ENCODE measurements at regions not wholly inside any gene's neighbourhood (a gene's known extent, or its start where the extent isn't known, plus 50 kb on each side); places are given as distances from the start of the nearest gene placed in this dataset.

GRCh38 chr13:65540175-65540574 is 1690.0 kb downstream of the PCDH9 start:
- Histone ChIP-seq H2AK5ac (ENCODE audit: low read length) (no peak overlapping the region), H3K4me3 (ENCODE audit: low read length) (no peak overlapping the region), H4K5ac (ENCODE audit: low read length) (no peak overlapping the region), H3K36me3 (ENCODE audit: control insufficient read depth, insufficient read depth, low read length) (no peaks in the 10 kb centered on the region), H3K4me1 (ENCODE audit: control insufficient read depth, low read depth, low read length) (no peaks in the 10 kb centered on the region), H3K56ac (ENCODE audit: low read length) (no peak overlapping the region), H4K8ac (ENCODE audit: low read depth, low read length) (no peak overlapping the region), H3K27ac (ENCODE audit: low read depth, low read length) (no peak overlapping the region), H3K79me2 (ENCODE audit: control insufficient read depth, insufficient read depth, low read length) (no peaks in the 10 kb centered on the region), H3K27me3 (ENCODE audit: insufficient read depth, low read length, poor library complexity) (no peaks in the 10 kb centered on the region), H2BK5ac (ENCODE audit: low read length) (no peak overlapping the region), H2BK15ac (replicated peaks; ENCODE audit: low read depth) (no peak overlapping the region), H3K9ac (ENCODE audit: low read length) (no peak overlapping the region), H3K18ac (ENCODE audit: low read length) (no peak overlapping the region), H2BK120ac (ENCODE audit: low read depth, low read length) (no peak overlapping the region), H3K23ac (ENCODE audit: low read length) (no peak overlapping the region), H3K4ac (ENCODE audit: low read depth, low read length) (no peak overlapping the region), H3K4me2 (ENCODE audit: low read length) (no peak overlapping the region), H3K79me1 (ENCODE audit: low read length) (no peaks in the 10 kb centered on the region)
- DNase-seq = no peak
- no CpG with 5 or more reads among the region's 3 CpGs for WGBS (ENCODE audit: extremely low coverage, insufficient coverage, low lambda C conversion rate)

- no peak overlapping the region for H3K9ac ChIP-seq (ENCODE audit: low read length)
- no peak overlapping the region for H2BK120ac ChIP-seq (ENCODE audit: low read depth, low read length)
- no peak overlapping the region for H4K8ac ChIP-seq (ENCODE audit: low read depth, low read length)
- H4K5ac ChIP-seq (ENCODE audit: low read length) = no peak overlapping the region
- H3K79me1 ChIP-seq (ENCODE audit: low read length) = no peaks in the 10 kb centered on the region
- no peaks in the 10 kb centered on the region for H3K36me3 ChIP-seq (ENCODE audit: control insufficient read depth, insufficient read depth, low read length)
- no peak overlapping the region for H2AK5ac ChIP-seq (ENCODE audit: low read length)
- no peak overlapping the region for H3K4ac ChIP-seq (ENCODE audit: low read depth, low read length)
- no peak overlapping the region for H3K27ac ChIP-seq (ENCODE audit: low read depth, low read length)
- no peak for DNase-seq
- H3K56ac ChIP-seq (ENCODE audit: low read length) = no peak overlapping the region
- no peak overlapping the region for H3K4me3 ChIP-seq (ENCODE audit: low read length)
- no peak overlapping the region for H3K18ac ChIP-seq (ENCODE audit: low read length)
- H2BK5ac ChIP-seq (ENCODE audit: low read length) = no peak overlapping the region
- no peaks in the 10 kb centered on the region for H3K27me3 ChIP-seq (ENCODE audit: insufficient read depth, low read length, poor library complexity)
- H3K79me2 ChIP-seq (ENCODE audit: control insufficient read depth, insufficient read depth, low read length) = no peaks in the 10 kb centered on the region
- no peaks in the 10 kb centered on the region for H3K4me1 ChIP-seq (ENCODE audit: control insufficient read depth, low read depth, low read length)
- no peak overlapping the region for H2BK15ac ChIP-seq (replicated peaks; ENCODE audit: low read depth)
- H3K23ac ChIP-seq (ENCODE audit: low read length) = no peak overlapping the region
- H3K4me2 ChIP-seq (ENCODE audit: low read length) = no peak overlapping the region
- WGBS (ENCODE audit: extremely low coverage, insufficient coverage, low lambda C conversion rate) = no CpG with 5 or more reads among the region's 1 CpG
Observed at GRCh38 chr13:65535370-65535769, 1694.8 kb downstream of the PCDH9 start.

GRCh38 chr13:65532231-65532630 is 1697.9 kb downstream of the PCDH9 start:
- no peak overlapping the region for H4K5ac ChIP-seq (ENCODE audit: low read length)
- no peak overlapping the region for H2AK5ac ChIP-seq (ENCODE audit: low read length)
- no peak overlapping the region for H2BK120ac ChIP-seq (ENCODE audit: low read depth, low read length)
- no peaks in the 10 kb centered on the region for H3K27me3 ChIP-seq (ENCODE audit: insufficient read depth, low read length, poor library complexity)
- H3K36me3 ChIP-seq (ENCODE audit: control insufficient read depth, insufficient read depth, low read length) = no peaks in the 10 kb centered on the region
- H3K4me2 ChIP-seq (ENCODE audit: low read length) = no peak overlapping the region
- H3K23ac ChIP-seq (ENCODE audit: low read length) = no peak overlapping the region
- H3K4ac ChIP-seq (ENCODE audit: low read depth, low read length) = no peak overlapping the region
- H3K9ac ChIP-seq (ENCODE audit: low read length) = no peak overlapping the region
- H3K4me3 ChIP-seq (ENCODE audit: low read length) = no peak overlapping the region
- H3K56ac ChIP-seq (ENCODE audit: low read length) = no peak overlapping the region
- H4K8ac ChIP-seq (ENCODE audit: low read depth, low read length) = no peak overlapping the region
- no peak overlapping the region for H2BK5ac ChIP-seq (ENCODE audit: low read length)
- H2BK15ac ChIP-seq (replicated peaks; ENCODE audit: low read depth) = no peak overlapping the region
- no CpG with 5 or more reads among the region's 4 CpGs for WGBS (ENCODE audit: extremely low coverage, insufficient coverage, low lambda C conversion rate)
- DNase-seq = peak; percentile 4
- no peaks in the 10 kb centered on the region for H3K4me1 ChIP-seq (ENCODE audit: control insufficient read depth, low read depth, low read length)
- no peaks in the 10 kb centered on the region for H3K79me2 ChIP-seq (ENCODE audit: control insufficient read depth, insufficient read depth, low read length)
- H3K79me1 ChIP-seq (ENCODE audit: low read length) = no peaks in the 10 kb centered on the region
- no peak overlapping the region for H3K18ac ChIP-seq (ENCODE audit: low read length)
- no peak overlapping the region for H3K27ac ChIP-seq (ENCODE audit: low read depth, low read length)

GRCh38 chr13:65530688-65531087 is 1699.4 kb downstream of the PCDH9 start:
- Histone ChIP-seq H3K56ac (ENCODE audit: low read length) (no peak overlapping the region), H4K8ac (ENCODE audit: low read depth, low read length) (no peak overlapping the region), H2BK5ac (ENCODE audit: low read length) (no peak overlapping the region), H3K23ac (ENCODE audit: low read length) (no peak overlapping the region), H3K4me1 (ENCODE audit: control insufficient read depth, low read depth, low read length) (no peaks in the 10 kb centered on the region), H3K27ac (ENCODE audit: low read depth, low read length) (no peak overlapping the region), H3K18ac (ENCODE audit: low read length) (no peak overlapping the region), H3K9ac (ENCODE audit: low read length) (no peak overlapping the region), H2BK15ac (replicated peaks; ENCODE audit: low read depth) (no peak overlapping the region), H3K4me3 (ENCODE audit: low read length) (no peak overlapping the region), H2BK120ac (ENCODE audit: low read depth, low read length) (no peak overlapping the region), H3K79me2 (ENCODE audit: control insufficient read depth, insufficient read depth, low read length) (no peaks in the 10 kb centered on the region), H3K79me1 (ENCODE audit: low read length) (no peaks in the 10 kb centered on the region), H3K4ac (ENCODE audit: low read depth, low read length) (no peak overlapping the region), H3K4me2 (ENCODE audit: low read length) (no peak overlapping the region), H3K27me3 (ENCODE audit: insufficient read depth, low read length, poor library complexity) (no peaks in the 10 kb centered on the region), H2AK5ac (ENCODE audit: low read length) (no peak overlapping the region), H4K5ac (ENCODE audit: low read length) (no peak overlapping the region), H3K36me3 (ENCODE audit: control insufficient read depth, insufficient read depth, low read length) (no peaks in the 10 kb centered on the region)
- no peak for DNase-seq
- WGBS (ENCODE audit: extremely low coverage, insufficient coverage, low lambda C conversion rate) = no CpG with 5 or more reads among the region's 2 CpGs

- Histone ChIP-seq H2AK5ac (ENCODE audit: low read length) (no peak overlapping the region), H3K27me3 (ENCODE audit: insufficient read depth, low read length, poor library complexity) (no peaks in the 10 kb centered on the region), H3K18ac (ENCODE audit: low read length) (no peak overlapping the region), H3K79me2 (ENCODE audit: control insufficient read depth, insufficient read depth, low read length) (no peaks in the 10 kb centered on the region), H2BK120ac (ENCODE audit: low read depth, low read length) (no peak overlapping the region), H3K4ac (ENCODE audit: low read depth, low read length) (no peak overlapping the region), H2BK15ac (replicated peaks; ENCODE audit: low read depth) (no peak overlapping the region), H3K23ac (ENCODE audit: low read length) (no peak overlapping the region), H3K9ac (ENCODE audit: low read length) (no peak overlapping the region), H3K79me1 (ENCODE audit: low read length) (no peaks in the 10 kb centered on the region), H3K4me2 (ENCODE audit: low read length) (no peak overlapping the region), H3K27ac (ENCODE audit: low read depth, low read length) (no peak overlapping the region), H4K5ac (ENCODE audit: low read length) (no peak overlapping the region), H3K36me3 (ENCODE audit: control insufficient read depth, insufficient read depth, low read length) (no peaks in the 10 kb centered on the region), H3K56ac (ENCODE audit: low read length) (no peak overlapping the region), H4K8ac (ENCODE audit: low read depth, low read length) (no peak overlapping the region), H2BK5ac (ENCODE audit: low read length) (no peak overlapping the region), H3K4me3 (ENCODE audit: low read length) (no peak overlapping the region), H3K4me1 (ENCODE audit: control insufficient read depth, low read depth, low read length) (no peaks in the 10 kb centered on the region)
- no peak for DNase-seq
- no CpG with 5 or more reads among the region's 4 CpGs for WGBS (ENCODE audit: extremely low coverage, insufficient coverage, low lambda C conversion rate)
Observed at GRCh38 chr13:65529541-65529940, 1700.6 kb downstream of the PCDH9 start.

- Histone ChIP-seq H3K36me3 (ENCODE audit: control insufficient read depth, insufficient read depth, low read length) (no peaks in the 10 kb centered on the region), H2AK5ac (ENCODE audit: low read length) (no peak overlapping the region), H4K5ac (ENCODE audit: low read length) (no peak overlapping the region), H3K4me1 (ENCODE audit: control insufficient read depth, low read depth, low read length) (no peaks in the 10 kb centered on the region), H3K9ac (ENCODE audit: low read length) (no peak overlapping the region), H3K27me3 (ENCODE audit: insufficient read depth, low read length, poor library complexity) (no peaks in the 10 kb centered on the region), H4K8ac (ENCODE audit: low read depth, low read length) (no peak overlapping the region), H3K4me2 (ENCODE audit: low read length) (no peak overlapping the region), H2BK5ac (ENCODE audit: low read length) (no peak overlapping the region), H2BK15ac (replicated peaks; ENCODE audit: low read depth) (no peak overlapping the region), H3K27ac (ENCODE audit: low read depth, low read length) (no peak overlapping the region), H3K4ac (ENCODE audit: low read depth, low read length) (no peak overlapping the region), H3K23ac (ENCODE audit: low read length) (no peak overlapping the region), H3K79me2 (ENCODE audit: control insufficient read depth, insufficient read depth, low read length) (no peaks in the 10 kb centered on the region), H3K56ac (ENCODE audit: low read length) (no peak overlapping the region), H3K79me1 (ENCODE audit: low read length) (no peaks in the 10 kb centered on the region), H3K18ac (ENCODE audit: low read length) (no peak overlapping the region), H3K4me3 (ENCODE audit: low read length) (no peak overlapping the region), H2BK120ac (ENCODE audit: low read depth, low read length) (no peak overlapping the region)
- no peak for DNase-seq
Observed at GRCh38 chr13:65508745-65509144, 1721.4 kb downstream of the PCDH9 start.
